ENCODE measurements at regions not wholly inside any gene's neighbourhood (a gene's known extent, or its start where the extent isn't known, plus 50 kb on each side); places are given as distances from the start of the nearest gene placed in this dataset.

DNA sequence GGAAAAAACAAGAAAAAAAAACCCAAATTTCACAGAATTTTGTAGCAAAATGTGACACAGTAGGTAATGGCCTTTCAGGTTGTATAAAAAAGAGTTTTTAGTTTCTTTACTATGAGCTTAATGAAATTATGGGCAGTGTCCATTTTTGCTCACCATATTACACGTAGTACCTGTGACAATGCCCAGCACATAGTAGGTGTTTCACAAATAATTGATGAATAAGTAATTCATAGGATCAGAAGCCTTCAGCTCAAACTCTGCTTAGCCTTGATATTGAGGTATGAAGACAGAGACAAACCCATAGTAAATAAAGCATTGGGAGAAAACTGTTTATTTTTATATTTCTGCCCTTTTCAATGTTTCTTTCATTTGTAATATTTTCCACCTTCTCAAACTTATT is 97.2 kb downstream of the LHX9 start:
- 70 to 89% (median 84%) methylated on average over 1 of the region's 1 CpG for WGBS, 4 donors
- TF ChIP-seq, protein P1, sequence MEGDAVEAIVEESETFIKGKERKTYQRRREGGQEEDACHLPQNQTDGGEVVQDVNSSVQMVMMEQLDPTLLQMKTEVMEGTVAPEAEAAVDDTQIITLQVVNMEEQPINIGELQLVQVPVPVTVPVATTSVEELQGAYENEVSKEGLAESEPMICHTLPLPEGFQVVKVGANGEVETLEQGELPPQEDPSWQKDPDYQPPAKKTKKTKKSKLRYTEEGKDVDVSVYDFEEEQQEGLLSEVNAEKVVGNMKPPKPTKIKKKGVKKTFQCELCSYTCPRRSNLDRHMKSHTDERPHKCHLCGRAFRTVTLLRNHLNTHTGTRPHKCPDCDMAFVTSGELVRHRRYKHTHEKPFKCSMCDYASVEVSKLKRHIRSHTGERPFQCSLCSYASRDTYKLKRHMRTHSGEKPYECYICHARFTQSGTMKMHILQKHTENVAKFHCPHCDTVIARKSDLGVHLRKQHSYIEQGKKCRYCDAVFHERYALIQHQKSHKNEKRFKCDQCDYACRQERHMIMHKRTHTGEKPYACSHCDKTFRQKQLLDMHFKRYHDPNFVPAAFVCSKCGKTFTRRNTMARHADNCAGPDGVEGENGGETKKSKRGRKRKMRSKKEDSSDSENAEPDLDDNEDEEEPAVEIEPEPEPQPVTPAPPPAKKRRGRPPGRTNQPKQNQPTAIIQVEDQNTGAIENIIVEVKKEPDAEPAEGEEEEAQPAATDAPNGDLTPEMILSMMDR (IDR thresholded peaks at IDR 0.05), result no peak
- no peak for TF ChIP-seq POLR2A (IDR thresholded peaks at IDR 0.05)
- H3K4me1 ChIP-seq, result no peaks in the 10 kb centered on the region
- H3K4me3 ChIP-seq, result no peak overlapping the region
- DNase-seq (no peak), ATAC-seq (no peak)
- no peaks in the 10 kb centered on the region for H3K36me3 ChIP-seq
- no peak overlapping the region for H3K27ac ChIP-seq
- no peaks in the 10 kb centered on the region for H3K9me3 ChIP-seq
- intact Hi-C loops (cut with DNase I), result no loop called here
- H3K27me3 ChIP-seq, result no peaks in the 10 kb centered on the region

DNA sequence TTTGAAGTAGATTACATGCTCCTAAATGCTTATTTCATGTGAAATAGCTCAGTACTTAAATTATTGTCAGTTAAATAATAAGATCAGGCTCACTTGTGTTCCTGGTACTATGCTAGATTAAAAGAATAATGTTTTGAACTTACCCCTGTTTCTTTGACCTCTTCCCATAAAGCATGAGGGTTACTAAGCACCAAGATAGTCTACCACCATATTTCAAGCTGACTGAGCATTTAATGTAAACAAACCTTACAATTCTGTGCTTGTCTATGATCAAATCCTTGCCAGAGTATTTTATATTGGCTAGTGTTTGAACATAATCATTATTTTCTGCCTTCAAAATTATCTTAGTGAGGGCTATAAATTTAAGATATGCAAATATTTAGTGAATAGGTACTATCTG is 98.1 kb downstream of the LHX9 start:
- Histone ChIP-seq H3K27ac (no peak overlapping the region), H3K27me3 (no peaks in the 10 kb centered on the region), H3K36me3 (no peaks in the 10 kb centered on the region), H3K9me3 (no peaks in the 10 kb centered on the region), H3K4me3 (no peak overlapping the region), H3K4me1 (no peaks in the 10 kb centered on the region)
- no peak for ATAC-seq
- no peak for DNase-seq
- TF ChIP-seq, protein P1 (IDR thresholded peaks at IDR 0.05), result no peak
- TF ChIP-seq POLR2A (IDR thresholded peaks at IDR 0.05), result no peak
- intact Hi-C loops (cut with DNase I), result no loop called here

DNA sequence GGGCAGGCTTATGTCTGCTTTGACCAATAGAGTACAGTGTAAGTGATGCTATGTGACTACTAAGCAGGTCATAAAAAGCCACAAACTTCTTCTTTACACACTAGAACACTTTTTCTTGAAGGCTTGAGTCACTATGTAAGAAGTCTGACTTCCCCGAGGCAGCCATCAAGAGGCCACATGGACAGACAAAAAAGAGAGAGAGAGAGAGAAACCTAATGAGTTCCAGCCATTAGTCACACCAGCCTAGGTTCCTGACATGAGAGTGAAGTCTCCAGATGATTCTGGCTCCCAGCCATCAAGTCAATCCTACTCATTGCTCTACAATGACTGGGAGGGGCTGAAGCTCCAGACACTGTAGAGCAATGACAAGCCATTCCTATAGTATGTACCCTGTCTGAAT is 101.4 kb downstream of the LHX9 start:
- no peaks in the 10 kb centered on the region for H3K4me1 ChIP-seq
- H3K27me3 ChIP-seq, result no peaks in the 10 kb centered on the region
- no peak overlapping the region for H3K27ac ChIP-seq
- H3K9me3 ChIP-seq, result no peaks in the 10 kb centered on the region
- no peak for DNase-seq
- H3K4me3 ChIP-seq, result no peak overlapping the region
- no peak for TF ChIP-seq POLR2A (IDR thresholded peaks at IDR 0.05)
- TF ChIP-seq, protein P1 (IDR thresholded peaks at IDR 0.05), result no peak
- no peaks in the 10 kb centered on the region for H3K36me3 ChIP-seq
- intact Hi-C loops (cut with DNase I), result no loop called here
- ATAC-seq, result no peak
- WGBS, 4 donors, result 71 to 82% (median 76%) methylated on average over 1 of the region's 1 CpG

DNA sequence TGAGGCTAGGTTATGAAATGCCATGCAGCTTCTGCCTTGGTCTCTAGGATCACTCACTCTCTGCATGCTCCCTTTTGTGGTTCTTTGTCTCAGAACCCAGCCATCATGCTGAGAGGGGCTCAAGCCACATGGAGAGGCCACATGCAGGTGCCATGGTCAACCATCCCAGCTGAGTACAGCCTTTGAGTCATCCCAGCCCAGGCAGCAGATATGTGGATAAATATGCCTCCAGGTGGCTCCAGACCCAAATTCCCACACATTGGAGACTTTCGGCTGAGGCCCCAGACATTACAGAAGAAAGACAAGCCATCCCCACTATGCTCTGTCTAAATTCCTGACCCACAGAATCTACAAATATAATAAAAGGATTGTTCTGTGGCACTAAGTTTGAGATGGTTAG is 102.0 kb downstream of the LHX9 start:
- ATAC-seq (no peak), DNase-seq (no peak)
- Histone ChIP-seq H3K27ac (no peak overlapping the region), H3K36me3 (no peaks in the 10 kb centered on the region), H3K9me3 (no peaks in the 10 kb centered on the region), H3K4me1 (no peaks in the 10 kb centered on the region), H3K27me3 (no peaks in the 10 kb centered on the region), H3K4me3 (no peak overlapping the region)
- intact Hi-C loops (cut with DNase I), result no loop called here
- 75 to 90% (median 85%) methylated on average over 1 of the region's 1 CpG for WGBS, 4 donors
- TF ChIP-seq POLR2A (IDR thresholded peaks at IDR 0.05), result no peak
- TF ChIP-seq, protein P1 (IDR thresholded peaks at IDR 0.05), result no peak
